KOPT-K1 (cell line): ENCODE measurements at regions not wholly inside any gene's neighbourhood (a gene's known extent, or its start where the extent isn't known, plus 50 kb on each side); places are given as distances from the start of the nearest gene placed in this dataset.

Experiments used
- H3K27ac ChIP-seq: fragments of 200-600 bp; sonication (generic); 2 replicates; pipeline ENCODE4 v1.5.1; 2016; ENCODE audit warnings: antibody characterized with exemption, mild to moderate bottlenecking, low read depth, low read length; ENCODE audit not compliant: poor library complexity, severe bottlenecking
- H3K36me3 ChIP-seq: fragments of 200-600 bp; sonication (generic); 2 replicates; pipeline ENCODE4 v1.5.1; 2017; ENCODE audit warnings: antibody characterized with exemption, mild to moderate bottlenecking, low read length, moderate library complexity; ENCODE audit not compliant: insufficient read depth
- H3K9me3 ChIP-seq: fragments of 200-600 bp; sonication (generic); 2 replicates; pipeline ENCODE4 v1.5.1; 2017; ENCODE audit warnings: antibody characterized with exemption, low read length, mild to moderate bottlenecking; ENCODE audit not compliant: insufficient read depth, poor library complexity, severe bottlenecking

DNA sequence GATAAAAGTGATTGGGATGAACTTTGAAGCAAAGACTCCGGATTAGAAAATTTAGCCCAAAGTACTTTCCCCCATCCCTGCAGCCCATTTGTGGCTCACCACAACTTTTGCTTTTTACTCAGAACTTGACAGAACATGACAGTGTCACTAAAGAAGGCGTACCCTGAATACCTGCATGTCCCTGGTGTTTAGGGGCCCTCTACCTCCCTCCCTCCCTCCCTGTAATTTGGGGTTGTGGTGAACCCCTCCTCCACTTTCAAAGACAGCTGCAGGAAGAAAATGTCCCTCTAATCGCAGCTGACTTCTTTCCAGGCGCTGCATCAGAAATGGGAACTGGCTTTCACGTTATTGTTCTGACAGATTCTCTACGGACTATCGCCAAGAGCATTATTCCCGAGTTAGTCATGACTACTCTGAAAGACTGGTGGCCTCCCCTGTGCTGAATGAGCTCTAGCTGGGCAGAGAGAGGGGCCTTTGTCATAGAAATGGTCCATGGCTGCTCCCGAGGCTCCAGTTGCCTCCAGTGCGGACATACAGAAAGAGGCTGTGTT is 93.2 kb upstream of the ARHGEF3 start:
- H3K36me3 ChIP-seq, result no peaks in the 10 kb centered on the region
- no peak overlapping the region for H3K27ac ChIP-seq
- no peaks in the 10 kb centered on the region for H3K9me3 ChIP-seq

DNA sequence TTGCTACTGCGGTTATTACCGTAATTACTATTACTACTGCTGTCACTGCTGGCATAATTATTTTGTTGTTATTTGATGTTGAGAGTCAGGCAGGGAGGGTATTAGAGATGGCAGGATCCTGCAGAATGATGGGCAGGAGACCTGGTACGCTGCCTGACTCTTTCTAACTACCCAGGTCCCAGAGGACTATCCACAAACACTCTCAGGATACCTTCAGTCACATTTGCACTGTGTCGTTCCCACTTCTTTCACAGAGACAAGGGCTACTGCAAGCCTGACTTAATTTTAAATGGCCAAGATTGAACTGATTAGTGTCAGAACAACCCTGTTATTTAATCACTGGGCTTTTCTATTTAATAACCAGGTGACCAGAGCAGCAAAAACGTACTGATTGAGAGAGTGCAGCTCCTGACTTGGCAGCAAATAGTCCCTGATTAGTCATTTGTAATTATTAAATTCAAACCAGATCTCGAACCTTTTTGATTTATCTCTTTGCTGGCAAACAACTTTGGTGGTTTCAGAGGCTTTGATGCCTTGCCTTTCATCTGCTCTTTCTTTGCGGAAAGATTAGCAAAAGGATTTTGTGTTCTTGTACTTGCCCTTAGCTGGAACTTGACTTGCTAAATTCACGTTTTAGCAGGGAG is 88.8 kb upstream of the ARHGEF3 start:
- H3K9me3 ChIP-seq, result no peaks in the 10 kb centered on the region
- no peak overlapping the region for H3K27ac ChIP-seq
- H3K36me3 ChIP-seq, result no peaks in the 10 kb centered on the region

DNA sequence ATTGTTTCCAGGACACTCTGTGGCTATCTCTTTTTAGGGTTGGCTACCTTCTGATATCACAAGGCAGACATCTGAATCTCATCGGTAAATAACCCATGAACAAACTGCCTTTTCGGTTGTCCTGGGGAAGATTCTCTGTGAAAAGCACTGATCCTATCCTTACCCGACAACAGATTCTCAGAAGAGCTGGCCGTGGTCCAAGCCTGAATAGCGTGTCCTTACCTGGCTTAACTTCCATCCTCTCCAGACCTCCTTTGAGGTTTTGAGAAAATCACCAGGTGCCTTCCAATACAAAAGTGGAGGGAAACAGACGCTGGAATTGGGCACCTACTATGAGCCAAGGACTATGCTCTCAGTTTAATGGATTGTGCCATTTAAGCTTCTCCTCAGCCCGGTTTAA is 87.4 kb upstream of the ARHGEF3 start:
- H3K9me3 ChIP-seq, result no peaks in the 10 kb centered on the region
- H3K27ac ChIP-seq, result no peak overlapping the region
- no peaks in the 10 kb centered on the region for H3K36me3 ChIP-seq

DNA sequence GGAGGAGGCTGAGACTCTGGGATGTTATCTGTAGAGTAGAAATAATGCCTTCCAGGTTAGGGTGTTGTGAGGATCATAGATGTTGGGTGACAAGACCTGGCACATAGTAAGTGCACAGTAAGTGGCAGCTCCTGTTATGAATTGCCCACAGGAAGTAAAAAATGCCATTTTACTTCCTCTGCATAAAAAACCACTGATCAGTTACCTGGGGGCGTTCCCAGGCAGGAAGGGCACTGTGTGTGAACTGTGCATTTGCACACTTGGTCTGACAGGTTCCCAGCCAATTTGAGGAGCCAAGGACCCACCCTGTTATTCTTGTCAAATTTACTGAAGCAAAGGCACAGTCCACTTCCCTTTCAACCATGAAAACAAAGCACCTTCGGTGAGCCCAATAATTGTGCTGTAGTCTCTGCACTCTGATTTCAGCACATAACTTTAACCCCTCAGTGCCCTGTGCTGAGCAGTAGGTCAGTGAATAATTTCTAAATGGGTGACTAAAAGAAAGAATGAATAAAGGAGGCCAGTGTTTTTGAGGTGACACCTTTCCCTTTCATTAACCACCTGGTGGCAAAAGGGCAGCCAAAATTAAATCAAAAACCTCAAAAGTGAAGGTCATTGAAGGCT is 85.8 kb upstream of the ARHGEF3 start:
- no peaks in the 10 kb centered on the region for H3K9me3 ChIP-seq
- H3K36me3 ChIP-seq, result no peaks in the 10 kb centered on the region
- H3K27ac ChIP-seq, result peak overlapping the region; percentile 42

DNA sequence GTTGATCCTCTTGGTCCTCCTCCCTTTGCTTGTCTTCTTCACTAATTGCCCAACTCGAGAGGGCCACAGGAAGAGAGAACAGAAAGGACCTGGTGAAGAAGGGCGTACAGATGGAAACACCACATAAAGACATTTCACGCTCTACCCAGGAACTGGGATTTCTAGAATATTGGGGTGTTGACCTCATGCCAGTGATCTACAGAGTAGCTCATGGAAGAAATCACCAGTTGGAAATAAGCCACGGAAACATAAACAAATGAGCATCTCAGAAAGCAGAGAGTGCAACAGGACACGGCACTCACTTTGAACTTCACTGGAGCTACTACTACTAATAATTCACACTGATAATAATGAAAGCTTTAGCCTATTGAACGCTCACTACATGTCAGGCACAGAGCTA is 84.6 kb upstream of the ARHGEF3 start:
- peak overlapping the region; percentile 42 for H3K27ac ChIP-seq
- H3K36me3 ChIP-seq, result 0 out of 2 replicates have a peak, but pooled peaks cover 5% of the 10 kb centered on the region
- H3K9me3 ChIP-seq, result no peaks in the 10 kb centered on the region

DNA sequence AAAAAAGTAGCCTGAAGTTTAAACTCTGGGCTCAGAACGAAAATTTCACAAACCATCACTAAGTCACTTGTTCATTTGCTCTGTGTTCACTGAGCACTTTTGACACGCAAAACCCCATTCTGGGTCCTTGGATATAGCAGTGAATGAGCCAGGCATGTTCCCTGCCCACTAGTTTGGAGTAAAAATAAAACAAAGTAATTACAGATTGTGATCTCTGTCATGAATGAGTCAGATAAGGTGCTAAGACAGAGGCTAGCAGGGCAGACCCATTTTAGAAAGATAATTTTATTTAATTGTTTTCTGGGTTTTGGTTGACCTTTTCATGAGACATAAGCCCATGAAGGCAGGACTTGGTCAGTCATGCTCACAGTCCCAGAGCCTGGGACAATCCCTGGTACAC is 84.1 kb upstream of the ARHGEF3 start:
- Histone ChIP-seq H3K36me3 (0 out of 2 replicates have a peak, but pooled peaks cover 6% of the 10 kb centered on the region), H3K9me3 (no peaks in the 10 kb centered on the region), H3K27ac (no peak overlapping the region)

DNA sequence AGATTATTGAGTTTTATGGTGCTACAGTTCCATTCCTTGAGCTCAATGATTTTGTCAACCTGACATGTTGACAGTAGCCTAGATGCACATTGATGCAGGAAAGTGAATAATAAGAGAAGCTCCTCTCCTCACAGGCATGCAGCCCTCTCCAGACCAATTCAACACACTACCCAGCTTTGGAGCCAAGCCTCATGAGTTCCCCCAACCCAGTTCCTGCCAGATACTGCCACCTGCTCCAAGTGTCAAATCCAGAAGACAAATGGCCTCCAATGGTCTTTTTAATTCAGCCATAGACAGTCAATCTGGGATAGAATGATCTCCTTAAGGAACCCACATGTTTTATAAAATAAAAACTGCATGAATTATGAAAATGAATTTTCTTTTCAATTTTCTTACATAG is 83.7 kb upstream of the ARHGEF3 start:
- Histone ChIP-seq H3K9me3 (no peaks in the 10 kb centered on the region), H3K36me3 (0 out of 2 replicates have a peak, but pooled peaks cover 6% of the 10 kb centered on the region), H3K27ac (no peak overlapping the region)

DNA sequence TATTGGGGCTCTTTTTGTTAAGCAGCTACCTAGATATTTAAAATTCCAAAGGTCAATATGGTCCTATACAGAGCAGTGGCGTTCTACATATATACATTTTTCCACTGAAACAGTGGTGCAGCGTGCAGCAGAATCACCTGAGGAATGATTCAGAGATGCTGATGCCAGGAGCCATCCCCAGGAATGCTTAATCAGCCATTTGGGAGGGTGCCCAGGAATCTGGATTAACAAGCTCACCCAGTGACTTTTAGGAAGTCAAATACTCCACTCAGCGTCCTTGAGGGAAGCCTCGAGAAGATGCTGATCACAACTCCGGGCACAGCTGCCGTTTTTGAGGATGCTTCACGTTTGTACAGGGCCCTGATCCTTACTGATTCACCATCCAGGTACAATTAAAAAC is 82.6 kb upstream of the ARHGEF3 start:
- Histone ChIP-seq H3K9me3 (no peaks in the 10 kb centered on the region), H3K27ac (no peak overlapping the region), H3K36me3 (0 out of 2 replicates have a peak, but pooled peaks cover 13% of the 10 kb centered on the region)

DNA sequence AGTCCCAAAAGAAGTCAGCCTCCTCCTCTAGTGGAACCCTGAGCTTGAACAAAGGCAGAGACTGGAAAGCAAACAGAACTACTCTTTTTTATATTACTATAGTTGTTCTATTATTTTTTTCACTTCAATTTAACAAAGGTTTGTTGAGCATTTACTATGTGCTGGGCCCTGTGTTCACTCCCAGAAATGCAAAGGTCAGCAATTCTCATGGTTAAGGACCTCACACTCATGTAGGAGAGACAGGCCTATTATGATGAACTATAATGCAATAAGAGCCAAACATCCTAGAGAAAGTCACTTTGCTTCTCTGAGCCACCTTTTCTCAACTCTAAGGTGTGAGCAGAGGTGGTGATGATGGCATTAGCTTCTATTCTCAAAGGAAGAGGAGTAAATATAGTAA is 82.1 kb upstream of the ARHGEF3 start:
- H3K36me3 ChIP-seq, result 0 out of 2 replicates have a peak, but pooled peaks cover 13% of the 10 kb centered on the region
- no peaks in the 10 kb centered on the region for H3K9me3 ChIP-seq
- no peak overlapping the region for H3K27ac ChIP-seq

DNA sequence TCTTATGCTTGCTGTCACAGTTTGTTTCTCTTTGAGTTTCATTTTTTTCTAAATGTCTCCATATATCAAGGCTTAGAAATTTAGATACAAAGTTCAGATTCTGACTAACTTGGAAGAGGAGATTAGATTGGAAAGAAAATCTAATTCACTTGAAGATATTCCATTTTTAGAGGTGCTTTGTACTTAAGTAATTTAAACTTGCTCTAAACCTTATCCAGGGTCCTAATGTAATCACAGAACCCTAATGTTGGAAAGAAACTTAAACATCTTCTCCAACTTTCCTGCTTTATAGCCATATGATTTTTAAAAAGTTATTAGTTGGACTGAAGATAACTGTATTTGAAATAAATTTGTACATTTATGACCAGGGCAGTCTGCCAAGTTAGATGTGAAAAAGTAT is 81.1 kb upstream of the ARHGEF3 start:
- Histone ChIP-seq H3K27ac (no peak overlapping the region), H3K36me3 (0 out of 2 replicates have a peak, but pooled peaks cover 13% of the 10 kb centered on the region), H3K9me3 (no peaks in the 10 kb centered on the region)

DNA sequence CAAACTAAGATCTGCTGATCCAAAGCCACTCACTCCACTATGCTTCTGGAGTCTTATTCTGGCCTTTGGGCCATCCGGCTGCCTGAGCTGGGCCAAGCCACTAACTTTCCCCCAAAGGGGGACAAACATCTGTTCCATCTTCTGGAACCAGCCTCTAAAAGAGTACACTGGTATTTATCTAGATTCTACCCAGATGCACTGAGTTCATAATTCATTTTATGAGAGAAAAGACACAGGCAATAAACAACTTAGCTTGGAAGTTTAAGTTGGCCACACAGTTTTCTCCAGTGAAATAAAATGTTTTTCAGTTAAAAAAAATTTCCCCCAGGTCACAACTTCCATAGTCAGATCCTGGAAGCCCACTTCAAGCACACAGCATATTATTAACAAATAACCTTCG is 80.1 kb upstream of the ARHGEF3 start:
- Histone ChIP-seq H3K9me3 (no peaks in the 10 kb centered on the region), H3K36me3 (0 out of 2 replicates have a peak, but pooled peaks cover 13% of the 10 kb centered on the region), H3K27ac (no peak overlapping the region)

DNA sequence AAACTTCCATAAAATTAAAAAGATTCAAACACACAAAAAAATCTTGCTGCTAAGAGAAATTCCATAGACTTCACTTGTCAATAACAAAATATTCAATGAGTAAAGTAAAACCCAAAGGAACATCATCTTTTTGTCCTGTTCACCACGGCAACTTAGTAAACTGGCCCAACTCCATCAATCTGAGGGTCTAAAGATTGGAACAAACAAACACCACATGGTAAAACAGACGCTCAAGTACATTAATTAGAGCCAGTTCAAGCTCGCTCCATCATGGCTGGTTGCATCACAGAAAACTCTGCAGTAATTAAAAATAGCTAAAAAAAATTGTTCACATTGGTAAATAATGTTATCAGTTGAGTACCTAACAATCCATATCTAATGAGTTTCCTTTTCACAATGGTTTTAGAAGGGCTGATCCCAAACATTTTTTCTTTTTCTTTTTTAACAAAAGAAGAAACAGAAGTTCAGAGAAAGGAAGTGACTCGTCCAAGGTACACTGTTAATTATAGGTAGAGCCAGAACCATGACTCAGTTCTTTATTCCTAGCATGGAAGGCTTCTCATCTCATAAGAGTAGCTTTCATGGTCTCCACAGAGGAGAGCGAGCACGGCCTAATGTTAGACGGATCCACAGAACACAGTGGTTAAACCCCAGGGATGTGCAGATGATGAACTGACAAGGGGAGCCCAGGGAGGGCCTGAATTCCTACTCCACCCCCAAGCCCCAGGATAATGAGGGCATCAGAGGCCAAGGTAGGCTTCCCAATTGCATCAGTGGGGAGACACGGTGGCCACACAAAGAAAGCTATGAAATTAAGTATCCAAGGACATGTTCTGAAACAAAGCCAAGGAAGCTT is 79.2 kb upstream of the ARHGEF3 start:
- Histone ChIP-seq H3K27ac (no peak overlapping the region), H3K36me3 (0 out of 2 replicates have a peak, but pooled peaks cover 13% of the 10 kb centered on the region), H3K9me3 (no peaks in the 10 kb centered on the region)

DNA sequence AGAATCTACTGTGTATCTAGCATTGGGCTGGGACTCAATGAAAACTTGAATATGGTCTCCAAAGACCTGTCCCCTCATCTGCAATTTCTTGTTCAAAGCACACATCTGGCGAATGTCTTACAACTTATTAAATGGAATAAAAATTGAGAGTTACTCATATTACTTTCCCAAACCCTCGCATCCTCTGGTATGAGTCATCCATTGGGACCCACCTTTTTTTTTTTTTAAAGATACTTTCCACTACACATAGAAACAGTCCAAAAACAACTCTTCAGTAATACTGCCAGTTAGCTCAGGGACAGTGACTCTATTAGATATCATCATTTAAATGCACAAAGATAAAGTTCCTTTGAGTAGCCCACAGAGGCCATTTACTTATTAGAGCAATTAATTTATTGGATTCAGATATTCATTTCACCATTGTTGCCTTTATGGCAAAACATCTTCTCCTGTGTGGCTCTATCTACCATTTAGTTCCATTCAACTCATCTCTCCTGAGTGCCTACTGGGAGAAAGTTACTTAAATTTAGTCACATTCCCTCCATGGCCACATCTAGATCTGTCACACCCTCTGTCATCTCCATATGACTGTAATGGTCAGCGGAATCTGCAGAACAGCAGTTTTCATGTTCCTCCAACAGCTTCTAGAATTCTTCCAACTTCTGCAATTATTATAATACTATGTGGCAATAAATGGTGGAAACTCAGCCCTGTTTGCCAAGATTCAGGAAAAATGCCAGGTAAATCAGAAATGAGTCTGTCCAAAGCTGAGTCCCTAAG is 77.9 kb upstream of the ARHGEF3 start:
- Histone ChIP-seq H3K36me3 (0 out of 2 replicates have a peak, but pooled peaks cover 13% of the 10 kb centered on the region), H3K27ac (no peak overlapping the region), H3K9me3 (no peaks in the 10 kb centered on the region)

DNA sequence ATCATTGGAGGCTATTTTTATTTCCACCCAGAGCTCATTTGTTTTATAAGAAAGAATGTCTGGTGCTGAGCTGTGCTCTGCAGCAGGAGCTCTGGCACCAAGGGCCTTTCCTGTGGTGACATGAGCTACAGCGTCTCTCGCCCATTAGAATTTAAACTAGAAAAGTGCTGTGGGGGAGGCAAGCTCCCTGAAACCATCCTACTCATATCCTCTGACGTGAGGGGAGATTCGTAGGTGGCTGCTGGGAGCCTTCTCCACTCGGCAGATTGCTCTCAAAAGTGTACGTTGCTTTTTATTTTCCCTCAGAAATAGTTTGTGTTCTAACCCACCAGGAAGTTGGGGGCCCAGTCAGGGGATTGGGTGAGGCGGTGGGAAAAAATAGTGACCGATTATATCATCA is 76.3 kb upstream of the ARHGEF3 start:
- Histone ChIP-seq H3K9me3 (no peaks in the 10 kb centered on the region), H3K36me3 (0 out of 2 replicates have a peak, but pooled peaks cover 13% of the 10 kb centered on the region), H3K27ac (peak overlapping the region; percentile 51)
